ENCODE measurements at regions not wholly inside any gene's neighbourhood (a gene's known extent, or its start where the extent isn't known, plus 50 kb on each side); places are given as distances from the start of the nearest gene placed in this dataset.

DNA sequence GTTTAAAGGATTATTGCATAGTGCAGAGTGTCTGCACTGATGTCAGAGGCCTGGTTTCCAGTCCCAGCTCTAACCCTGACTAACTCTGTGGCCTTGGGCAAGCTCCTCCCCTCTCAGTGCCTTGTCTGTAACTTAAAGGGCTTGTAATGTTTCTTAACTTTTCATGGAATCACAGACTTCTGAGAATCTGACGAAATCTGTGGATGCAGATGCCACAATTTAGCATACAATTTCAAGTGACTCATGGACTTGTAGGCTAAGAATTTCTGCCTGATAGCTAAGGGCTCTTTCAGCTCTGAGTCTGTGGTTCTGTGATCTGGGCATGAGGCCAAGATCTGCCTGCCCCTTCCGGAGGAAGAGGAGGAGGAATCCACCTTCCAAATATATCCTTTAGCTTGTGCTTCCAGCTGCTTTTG is 236.9 kb downstream of the AR start:
- TF ChIP-seq, protein P1, sequence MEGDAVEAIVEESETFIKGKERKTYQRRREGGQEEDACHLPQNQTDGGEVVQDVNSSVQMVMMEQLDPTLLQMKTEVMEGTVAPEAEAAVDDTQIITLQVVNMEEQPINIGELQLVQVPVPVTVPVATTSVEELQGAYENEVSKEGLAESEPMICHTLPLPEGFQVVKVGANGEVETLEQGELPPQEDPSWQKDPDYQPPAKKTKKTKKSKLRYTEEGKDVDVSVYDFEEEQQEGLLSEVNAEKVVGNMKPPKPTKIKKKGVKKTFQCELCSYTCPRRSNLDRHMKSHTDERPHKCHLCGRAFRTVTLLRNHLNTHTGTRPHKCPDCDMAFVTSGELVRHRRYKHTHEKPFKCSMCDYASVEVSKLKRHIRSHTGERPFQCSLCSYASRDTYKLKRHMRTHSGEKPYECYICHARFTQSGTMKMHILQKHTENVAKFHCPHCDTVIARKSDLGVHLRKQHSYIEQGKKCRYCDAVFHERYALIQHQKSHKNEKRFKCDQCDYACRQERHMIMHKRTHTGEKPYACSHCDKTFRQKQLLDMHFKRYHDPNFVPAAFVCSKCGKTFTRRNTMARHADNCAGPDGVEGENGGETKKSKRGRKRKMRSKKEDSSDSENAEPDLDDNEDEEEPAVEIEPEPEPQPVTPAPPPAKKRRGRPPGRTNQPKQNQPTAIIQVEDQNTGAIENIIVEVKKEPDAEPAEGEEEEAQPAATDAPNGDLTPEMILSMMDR (IDR thresholded peaks at IDR 0.05): no peak
- peaks cover 2% of the 10 kb centered on the region for H3K4me1 Mint-ChIP-seq (ENCODE audit: low read depth)
- H3K36me3 Mint-ChIP-seq (ENCODE audit: low read depth): no peaks in the 10 kb centered on the region
- H3K27ac Mint-ChIP-seq: no peak overlapping the region
- DNase-seq (peak; percentile 9), ATAC-seq (peak; percentile 58)
- no peaks in the 10 kb centered on the region for H3K9me3 Mint-ChIP-seq
- no peaks in the 10 kb centered on the region for H3K27me3 Mint-ChIP-seq
- no peak overlapping the region for H3K4me3 Mint-ChIP-seq
- CTCF ChIA-PET: no interaction called here
- intact Hi-C loops (cut with micrococcal nuclease): no loop called here
- POLR2A ChIA-PET: no interaction called here

DNA sequence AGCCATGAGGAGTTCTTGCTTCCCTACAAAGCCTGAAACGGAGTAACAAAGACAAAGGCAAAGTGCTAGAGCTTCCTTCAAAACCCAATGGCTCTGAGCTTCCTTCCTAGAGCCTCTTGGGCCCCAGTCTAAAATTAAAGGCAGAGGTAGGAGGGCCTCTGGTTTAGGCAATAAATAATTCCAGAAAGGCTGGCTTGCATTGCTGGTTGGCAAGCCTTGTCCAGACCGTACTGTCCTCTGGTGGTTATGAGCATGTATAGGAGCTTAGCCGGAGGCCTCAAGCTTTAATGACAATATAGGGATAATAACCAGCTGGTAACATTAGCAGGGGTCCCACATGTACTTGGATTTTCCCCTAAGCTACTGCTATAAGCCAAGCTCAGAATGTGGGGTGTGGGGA is 237.3 kb downstream of the AR start:
- TF ChIP-seq, protein P1 (IDR thresholded peaks at IDR 0.05): no peak
- ChIA-PET POLR2A (no interaction called here), CTCF (no interaction called here)
- Mint-ChIP-seq H3K27ac (no peak overlapping the region), H3K4me3 (no peak overlapping the region), H3K9me3 (no peaks in the 10 kb centered on the region), H3K27me3 (no peaks in the 10 kb centered on the region), H3K4me1 (ENCODE audit: low read depth) (peaks cover 2% of the 10 kb centered on the region), H3K36me3 (ENCODE audit: low read depth) (no peaks in the 10 kb centered on the region)
- DNase-seq (no peak), ATAC-seq (no peak)
- intact Hi-C loops (cut with micrococcal nuclease): no loop called here

DNA sequence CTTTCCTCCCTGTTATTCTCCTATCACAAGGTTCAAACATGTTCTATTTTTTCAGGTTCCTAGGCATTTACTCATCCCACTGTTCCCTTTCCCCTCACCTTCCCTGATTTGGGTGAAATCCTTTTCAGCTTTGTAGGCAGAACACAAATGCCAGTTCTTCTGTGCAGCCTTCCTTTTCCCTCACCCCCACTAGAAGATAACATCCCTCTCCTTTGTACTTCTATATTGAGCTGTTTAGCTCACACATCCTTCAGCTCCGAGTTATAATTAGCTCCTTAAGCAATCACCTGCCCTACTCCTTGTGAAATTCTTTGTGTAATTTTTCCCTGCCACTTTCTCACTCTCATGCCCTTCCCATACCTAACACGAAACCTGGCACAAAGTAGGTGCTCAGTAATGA is 240.9 kb downstream of the AR start:
- POLR2A ChIA-PET: no interaction called here
- ATAC-seq (no peak), DNase-seq (no peak)
- intact Hi-C loops (cut with micrococcal nuclease): no loop called here
- H3K36me3 Mint-ChIP-seq (ENCODE audit: low read depth): no peaks in the 10 kb centered on the region
- TF ChIP-seq, protein P1 (IDR thresholded peaks at IDR 0.05): no peak
- no peak overlapping the region for H3K4me3 Mint-ChIP-seq
- peaks cover 2% of the 10 kb centered on the region for H3K4me1 Mint-ChIP-seq (ENCODE audit: low read depth)
- H3K9me3 Mint-ChIP-seq: no peaks in the 10 kb centered on the region
- H3K27ac Mint-ChIP-seq: no peak overlapping the region
- H3K27me3 Mint-ChIP-seq: no peaks in the 10 kb centered on the region
- CTCF ChIA-PET: no interaction called here

DNA sequence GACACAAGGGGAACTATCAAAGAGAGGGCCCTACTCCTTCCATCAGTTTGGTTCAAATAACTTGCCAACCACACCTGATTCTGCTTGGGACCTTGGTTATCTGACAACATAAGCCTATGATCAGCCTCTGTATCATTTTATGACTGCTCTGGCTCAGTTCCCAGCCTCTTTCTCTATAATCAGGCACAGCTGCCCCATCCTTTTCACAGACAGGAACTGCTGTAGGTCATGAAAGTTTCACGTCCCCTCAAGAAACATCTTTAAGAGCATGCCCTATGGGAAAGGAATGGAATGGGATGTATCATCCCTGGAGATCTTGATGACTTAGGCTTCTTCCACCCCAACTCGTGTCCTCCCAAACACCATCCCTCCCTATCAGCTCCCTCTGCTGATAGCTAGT is 243.4 kb downstream of the AR start:
- H3K36me3 Mint-ChIP-seq (ENCODE audit: low read depth): no peaks in the 10 kb centered on the region
- intact Hi-C loops (cut with micrococcal nuclease): no loop called here
- DNase-seq: no peak
- H3K4me1 Mint-ChIP-seq (ENCODE audit: low read depth): no peaks in the 10 kb centered on the region
- no peak overlapping the region for H3K27ac Mint-ChIP-seq
- TF ChIP-seq, protein P1 (IDR thresholded peaks at IDR 0.05): no peak
- no peak for ATAC-seq
- ChIA-PET POLR2A (interaction anchor here (0.7 kb wide), 1 partner anchor 117 kb away, joined by 3 read pairs; no protein-coding TSS in a partner anchor), CTCF (no interaction called here)
- H3K4me3 Mint-ChIP-seq: no peak overlapping the region
- no peaks in the 10 kb centered on the region for H3K9me3 Mint-ChIP-seq
- H3K27me3 Mint-ChIP-seq: no peaks in the 10 kb centered on the region

- POLR2A ChIA-PET: no interaction called here
- ATAC-seq (no peak), DNase-seq (no peak)
- Mint-ChIP-seq H3K9me3 (no peaks in the 10 kb centered on the region), H3K27ac (no peak overlapping the region), H3K27me3 (no peaks in the 10 kb centered on the region), H3K4me1 (ENCODE audit: low read depth) (no peaks in the 10 kb centered on the region), H3K4me3 (no peak overlapping the region), H3K36me3 (ENCODE audit: low read depth) (no peaks in the 10 kb centered on the region)
- TF ChIP-seq, protein P1 (IDR thresholded peaks at IDR 0.05): no peak
- intact Hi-C loops (cut with micrococcal nuclease): no loop called here
- CTCF ChIA-PET: no interaction called here
Observed at GRCh38 chrX:67789536-67789935, 245.7 kb downstream of the AR start.

Measured in activated CD8-positive, alpha-beta T cell treated with anti-CD3 and anti-CD28 coated beads for 36 hours (primary cell).